ENCODE measurements at regions not wholly inside any gene's neighbourhood (a gene's known extent, or its start where the extent isn't known, plus 50 kb on each side); places are given as distances from the start of the nearest gene placed in this dataset.
"Not testable (repeated sequence)": the region's sequence is repeated elsewhere in the genome, so short reads cannot be mapped to it uniquely, and the experiment has no call there.

DNA sequence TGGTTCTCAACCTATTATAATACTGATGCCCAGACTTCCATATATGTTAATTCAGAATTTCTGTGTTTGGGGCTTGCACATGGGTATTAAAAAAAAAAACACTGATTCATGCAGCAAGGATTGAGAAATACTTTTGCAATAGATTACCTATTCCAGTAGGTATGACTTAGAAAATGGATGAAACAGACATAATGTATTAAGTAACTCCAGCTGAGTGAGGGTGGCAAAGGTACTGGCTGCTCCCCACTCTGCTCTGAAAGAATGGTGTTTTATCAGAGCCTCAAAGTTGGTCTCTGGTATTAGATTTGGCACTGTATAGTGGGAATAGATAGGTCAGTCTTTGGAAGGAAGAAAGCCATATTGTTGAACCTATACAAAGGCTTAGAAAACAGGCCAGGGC lies 234.3 kb upstream of the FOLH1 start:
- in situ Hi-C loops (cut with HindIII; ENCODE audit: low pct_unique_long_range_greater_than_20kb, low sequenced_read_pairs): no loop called here
- DNase-seq (ENCODE audit: low read depth in 1 of 2, low spot score in 1 of 2): no peak
- TF ChIP-seq JUND (IDR thresholded peaks at IDR 0.05; ENCODE audit: low read depth): no peak

DNA sequence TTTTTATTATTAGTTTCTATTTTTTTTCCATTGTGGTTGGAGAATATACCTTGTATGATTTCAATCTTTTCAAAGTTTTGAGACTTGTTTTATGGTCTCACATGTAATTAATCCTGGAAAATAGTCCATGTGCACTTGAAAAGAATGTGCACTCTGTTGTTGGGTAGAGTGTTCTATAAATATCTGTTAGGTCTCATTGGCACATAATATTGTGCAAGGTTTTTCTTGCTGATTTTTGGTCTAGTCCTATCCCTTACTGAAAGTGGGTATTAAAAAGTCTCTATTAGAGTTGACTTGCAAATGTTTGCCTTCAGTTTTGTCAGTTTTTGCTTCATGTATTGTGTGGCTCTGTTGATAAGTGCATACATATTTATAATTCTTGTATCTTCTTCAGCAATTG lies 231.5 kb upstream of the FOLH1 start:
- in situ Hi-C loops (cut with HindIII; ENCODE audit: low pct_unique_long_range_greater_than_20kb, low sequenced_read_pairs): not testable (repeated sequence)

DNA sequence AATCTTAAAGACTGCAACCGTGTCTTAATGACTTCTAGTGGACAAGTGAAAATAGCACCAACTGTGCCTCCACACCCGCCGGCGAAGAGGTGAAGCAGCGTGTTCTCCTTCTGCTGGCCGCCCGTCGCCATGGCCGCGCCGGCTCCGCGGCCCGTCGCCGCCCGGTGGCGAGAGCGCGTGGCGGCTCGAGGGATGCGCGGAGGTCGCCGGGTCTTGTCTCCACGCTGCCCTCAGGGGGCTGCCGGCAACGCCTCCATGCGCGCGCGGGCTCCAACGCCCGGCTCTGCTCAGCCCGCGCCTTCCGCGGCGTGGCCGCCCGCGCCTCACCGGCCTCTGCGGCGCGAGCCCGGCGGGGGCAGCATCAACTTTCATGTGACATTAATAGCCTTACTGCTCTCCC lies 225.9 kb upstream of the FOLH1 start:
- in situ Hi-C loops (cut with HindIII; ENCODE audit: low pct_unique_long_range_greater_than_20kb, low sequenced_read_pairs); DNase-seq (ENCODE audit: low read depth in 1 of 2, low spot score in 1 of 2): not testable (repeated sequence)

More for the DNA sequence above, 231.5 kb upstream of the FOLH1 start:
- DNase-seq (ENCODE audit: low read depth in 1 of 2, low spot score in 1 of 2): not testable (repeated sequence)

DNA sequence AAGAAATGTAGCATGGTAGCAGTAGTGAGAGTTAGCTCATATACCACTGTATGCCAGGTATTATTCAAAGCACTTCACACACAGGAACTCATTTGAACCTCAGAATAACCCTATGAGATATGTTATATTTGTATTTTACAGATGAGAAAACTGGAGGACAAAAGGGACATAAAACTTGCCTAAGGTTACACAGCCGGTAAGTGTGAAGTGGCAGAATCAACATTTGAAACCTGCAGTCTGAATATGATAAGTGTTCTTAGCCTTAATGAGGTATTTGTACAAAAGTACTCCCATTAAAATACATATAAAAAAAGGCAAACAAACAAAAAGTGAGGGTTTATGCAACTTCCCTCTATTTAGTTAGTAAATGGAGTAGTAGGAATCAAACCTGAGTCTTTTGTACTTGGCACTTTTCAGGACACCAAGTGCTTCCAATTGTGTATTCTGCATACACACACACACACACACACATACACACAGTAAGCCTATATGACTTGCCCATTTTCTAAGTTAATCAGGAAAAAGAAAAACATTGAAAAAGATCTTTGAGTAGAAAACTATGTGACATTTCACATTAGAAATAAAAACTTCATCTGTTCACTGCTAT lies 223.9 kb upstream of the FOLH1 start:
- in situ Hi-C loops (cut with HindIII; ENCODE audit: low pct_unique_long_range_greater_than_20kb, low sequenced_read_pairs): no loop called here
- DNase-seq (ENCODE audit: low read depth in 1 of 2, low spot score in 1 of 2): no peak
- no peak for TF ChIP-seq JUND (IDR thresholded peaks at IDR 0.05; ENCODE audit: low read depth)

DNA sequence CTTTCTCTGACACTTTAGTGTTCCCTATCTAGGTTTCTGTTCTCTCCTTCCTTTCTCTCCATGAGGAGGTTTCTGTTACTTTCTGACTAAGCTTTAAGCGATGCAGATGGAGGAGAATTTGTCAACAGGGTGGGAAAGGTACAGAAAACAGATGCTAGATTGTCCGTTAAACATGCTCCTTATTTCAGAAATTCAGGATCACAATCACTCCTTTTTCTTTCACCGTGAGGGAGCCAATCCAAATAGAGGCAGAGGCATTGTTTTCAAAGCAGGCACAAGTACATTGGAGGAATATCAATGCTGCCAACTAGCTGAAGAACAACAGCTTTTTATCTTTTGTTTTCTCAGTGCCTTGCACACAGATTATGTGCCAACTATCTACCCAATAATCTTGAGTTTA lies 215.7 kb upstream of the FOLH1 start:
- TF ChIP-seq JUND (IDR thresholded peaks at IDR 0.05; ENCODE audit: low read depth): no peak
- no peak for DNase-seq (ENCODE audit: low read depth in 1 of 2, low spot score in 1 of 2)
- in situ Hi-C loops (cut with HindIII; ENCODE audit: low pct_unique_long_range_greater_than_20kb, low sequenced_read_pairs): no loop called here

DNA sequence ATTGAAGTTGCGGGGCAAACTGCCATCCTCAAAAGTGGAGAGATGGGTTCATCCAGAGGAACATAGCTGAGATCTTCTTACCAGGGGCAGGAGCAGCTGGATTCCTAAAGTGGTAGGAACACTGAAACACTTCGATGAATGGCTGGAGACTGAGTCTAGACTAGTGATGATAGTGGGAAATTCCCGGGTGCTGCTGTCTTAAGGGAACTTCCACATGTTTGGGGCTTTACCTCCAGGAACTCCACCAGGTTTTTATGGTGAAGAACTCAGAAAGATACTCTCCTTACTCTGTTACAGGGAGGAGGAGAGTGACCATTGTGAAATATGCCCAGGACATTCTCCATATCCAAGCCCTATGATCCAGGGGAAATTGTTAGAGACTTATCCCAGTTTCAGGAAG lies 210.5 kb upstream of the FOLH1 start:
- in situ Hi-C loops (cut with HindIII; ENCODE audit: low pct_unique_long_range_greater_than_20kb, low sequenced_read_pairs); DNase-seq (ENCODE audit: low read depth in 1 of 2, low spot score in 1 of 2): not testable (repeated sequence)

DNA sequence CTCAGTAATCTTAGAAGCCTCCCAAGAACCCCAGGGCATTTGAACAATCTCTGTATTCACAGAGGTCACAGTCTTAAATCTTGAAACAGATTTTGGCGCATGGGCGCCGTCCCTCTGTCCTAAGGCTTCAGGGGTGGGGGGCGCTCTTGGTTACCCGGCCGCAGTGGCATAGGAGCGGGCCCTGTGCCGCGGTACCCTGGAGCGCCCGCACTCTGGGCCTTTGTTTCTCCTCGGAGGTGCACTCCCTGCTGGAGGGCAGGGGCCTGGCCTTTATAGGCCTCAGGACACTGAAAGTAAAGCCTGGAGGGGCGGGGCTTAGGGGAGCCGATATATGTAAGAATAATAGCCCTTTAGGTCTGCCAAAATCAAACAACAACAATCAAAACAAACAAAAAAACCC lies 197.3 kb upstream of the FOLH1 start:
- in situ Hi-C loops (cut with HindIII; ENCODE audit: low pct_unique_long_range_greater_than_20kb, low sequenced_read_pairs): no loop called here
- no peak for DNase-seq (ENCODE audit: low read depth in 1 of 2, low spot score in 1 of 2)
- no peak for TF ChIP-seq JUND (IDR thresholded peaks at IDR 0.05; ENCODE audit: low read depth)

DNA sequence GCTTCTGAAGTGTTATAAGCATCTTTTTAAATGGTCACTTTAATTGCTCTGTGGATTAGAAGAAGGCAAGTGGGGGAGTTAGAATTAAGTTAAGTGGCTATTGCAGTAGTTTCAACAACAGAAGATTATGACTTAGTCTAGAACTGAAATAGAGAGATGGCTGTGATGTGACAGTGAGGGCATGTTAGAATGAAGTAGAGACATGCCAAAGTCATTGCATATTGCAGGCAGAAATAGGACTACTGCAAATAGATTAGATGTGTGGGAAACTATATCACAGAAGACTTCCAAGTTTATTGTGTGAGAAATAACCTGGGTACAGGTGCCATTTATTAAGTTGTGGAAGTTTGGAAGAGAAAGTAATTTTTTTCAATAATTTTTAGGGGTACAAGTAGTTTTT lies 187.4 kb upstream of the FOLH1 start:
- in situ Hi-C loops (cut with HindIII; ENCODE audit: low pct_unique_long_range_greater_than_20kb, low sequenced_read_pairs); DNase-seq (ENCODE audit: low read depth in 1 of 2, low spot score in 1 of 2): not testable (repeated sequence)

DNA sequence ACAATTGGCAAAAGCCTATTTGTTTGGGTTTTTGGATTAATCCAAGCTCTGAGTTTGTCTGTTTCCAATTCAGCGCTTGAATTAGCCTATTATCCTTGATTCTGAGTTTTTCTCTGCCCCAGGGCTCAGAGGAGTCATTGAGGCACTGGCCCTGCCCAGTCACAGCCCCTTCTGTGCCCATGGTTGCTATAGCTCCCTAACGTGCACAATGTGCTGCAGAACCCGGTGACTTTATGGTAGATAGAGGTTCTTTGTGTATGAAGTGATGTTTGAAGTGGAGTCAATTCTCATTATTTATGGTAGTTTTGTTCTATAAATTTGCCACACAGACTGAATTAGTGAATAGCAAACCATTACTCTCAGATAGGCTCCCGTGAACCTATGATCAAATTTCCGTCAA lies 182.0 kb upstream of the FOLH1 start:
- in situ Hi-C loops (cut with HindIII; ENCODE audit: low pct_unique_long_range_greater_than_20kb, low sequenced_read_pairs); DNase-seq (ENCODE audit: low read depth in 1 of 2, low spot score in 1 of 2): not testable (repeated sequence)

DNA sequence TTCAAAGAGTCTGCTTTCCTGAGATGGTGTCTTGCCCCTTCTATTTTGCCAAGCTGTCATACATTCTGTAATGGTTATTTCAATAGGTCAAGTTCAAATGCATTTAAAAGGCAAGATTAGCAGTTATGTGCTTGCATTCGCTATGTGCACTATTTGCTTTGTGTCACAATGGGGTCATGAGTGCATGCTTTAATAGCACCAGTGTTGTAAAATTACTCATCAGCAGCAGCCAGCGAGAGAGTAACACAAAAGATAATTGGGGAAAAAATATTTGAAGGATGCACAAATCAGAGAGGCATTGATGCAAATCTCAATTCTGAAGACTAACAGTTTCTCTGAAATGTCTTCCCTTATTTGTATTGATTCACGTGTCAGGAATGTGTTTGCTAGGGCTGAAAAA lies 180.7 kb upstream of the FOLH1 start:
- DNase-seq (ENCODE audit: low read depth in 1 of 2, low spot score in 1 of 2); in situ Hi-C loops (cut with HindIII; ENCODE audit: low pct_unique_long_range_greater_than_20kb, low sequenced_read_pairs): not testable (repeated sequence)

DNA sequence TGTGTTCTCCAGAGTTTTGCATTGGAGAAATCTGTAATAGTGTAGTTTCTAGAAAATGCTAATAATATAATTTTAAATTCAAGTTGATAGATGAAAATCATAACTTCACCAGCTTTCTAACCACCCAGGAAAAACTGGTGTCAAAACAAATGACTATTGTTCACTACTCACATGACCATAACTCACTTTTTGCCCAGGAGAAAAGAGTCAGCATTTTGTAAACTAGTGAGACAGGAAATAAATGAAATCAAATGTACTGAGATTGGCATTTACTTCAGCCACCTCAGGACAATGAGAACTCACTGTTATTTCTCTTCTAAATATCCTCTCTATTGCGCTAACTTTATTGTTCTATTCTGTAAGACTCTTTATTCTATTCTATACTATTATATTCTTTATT lies 176.0 kb upstream of the FOLH1 start:
- DNase-seq (ENCODE audit: low read depth in 1 of 2, low spot score in 1 of 2); in situ Hi-C loops (cut with HindIII; ENCODE audit: low pct_unique_long_range_greater_than_20kb, low sequenced_read_pairs): not testable (repeated sequence)

DNA sequence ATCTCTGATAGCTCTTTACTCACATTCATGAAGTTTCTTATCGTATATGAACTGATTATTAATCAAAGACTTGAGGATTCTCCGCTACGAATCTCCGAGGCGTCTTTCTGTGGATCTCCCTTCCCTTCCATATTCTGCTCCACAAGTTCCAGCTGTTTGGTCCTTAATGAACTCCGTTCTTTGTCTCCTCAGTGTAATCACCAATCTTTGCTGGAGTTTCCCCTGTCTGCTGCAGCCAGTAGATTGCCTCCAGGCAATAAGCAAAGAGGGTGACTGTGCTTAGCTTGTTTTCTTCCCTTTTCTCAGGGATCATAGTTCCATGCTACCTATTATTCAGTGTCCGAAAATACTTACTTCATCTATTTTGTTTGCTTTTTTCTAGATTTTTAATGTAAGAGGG lies 169.6 kb upstream of the FOLH1 start:
- TF ChIP-seq JUND (IDR thresholded peaks at IDR 0.05; ENCODE audit: low read depth): no peak
- no peak for DNase-seq (ENCODE audit: low read depth in 1 of 2, low spot score in 1 of 2)
- in situ Hi-C loops (cut with HindIII; ENCODE audit: low pct_unique_long_range_greater_than_20kb, low sequenced_read_pairs): no loop called here

DNA sequence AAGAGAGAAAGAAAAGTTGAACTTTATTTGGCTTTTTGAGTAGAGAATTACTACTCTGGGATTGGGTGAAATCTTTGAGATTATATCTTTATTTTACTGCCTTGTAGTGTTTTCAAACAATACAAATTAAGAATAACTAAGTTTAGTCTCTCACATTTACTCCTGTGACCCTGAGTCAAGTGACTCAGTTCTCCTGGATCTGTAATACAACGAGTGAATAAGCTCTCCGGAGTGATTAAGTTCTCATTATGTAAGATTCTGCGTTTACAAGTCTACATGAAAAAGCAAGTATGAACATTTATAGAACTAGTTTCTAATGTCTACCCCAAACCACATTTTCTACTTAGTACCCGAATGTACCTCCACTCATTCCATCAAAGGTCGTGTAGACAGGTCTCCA lies 165.5 kb upstream of the FOLH1 start:
- in situ Hi-C loops (cut with HindIII; ENCODE audit: low pct_unique_long_range_greater_than_20kb, low sequenced_read_pairs): not testable (repeated sequence)

DNA sequence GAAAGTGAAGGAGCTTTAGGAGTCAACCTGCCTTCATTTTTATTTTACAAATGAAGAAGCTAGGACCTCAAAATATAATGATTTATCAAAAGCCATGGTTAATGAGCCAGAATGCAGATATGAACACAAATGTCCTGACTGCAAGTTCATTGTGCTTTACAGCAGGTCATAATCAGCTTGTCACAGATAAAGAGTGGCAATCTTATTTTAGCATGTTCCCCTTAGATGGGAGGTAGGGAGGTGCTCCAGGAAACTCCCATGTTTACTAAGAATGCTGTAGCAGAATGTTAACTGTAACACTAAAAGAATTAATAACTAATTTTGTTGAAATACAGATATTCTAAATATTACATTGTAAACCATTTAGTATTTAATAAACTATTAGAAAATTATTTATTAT lies 165.0 kb upstream of the FOLH1 start:
- in situ Hi-C loops (cut with HindIII; ENCODE audit: low pct_unique_long_range_greater_than_20kb, low sequenced_read_pairs); DNase-seq (ENCODE audit: low read depth in 1 of 2, low spot score in 1 of 2): not testable (repeated sequence)

More for the DNA sequence above, 165.5 kb upstream of the FOLH1 start:
- DNase-seq (ENCODE audit: low read depth in 1 of 2, low spot score in 1 of 2): not testable (repeated sequence)

DNA sequence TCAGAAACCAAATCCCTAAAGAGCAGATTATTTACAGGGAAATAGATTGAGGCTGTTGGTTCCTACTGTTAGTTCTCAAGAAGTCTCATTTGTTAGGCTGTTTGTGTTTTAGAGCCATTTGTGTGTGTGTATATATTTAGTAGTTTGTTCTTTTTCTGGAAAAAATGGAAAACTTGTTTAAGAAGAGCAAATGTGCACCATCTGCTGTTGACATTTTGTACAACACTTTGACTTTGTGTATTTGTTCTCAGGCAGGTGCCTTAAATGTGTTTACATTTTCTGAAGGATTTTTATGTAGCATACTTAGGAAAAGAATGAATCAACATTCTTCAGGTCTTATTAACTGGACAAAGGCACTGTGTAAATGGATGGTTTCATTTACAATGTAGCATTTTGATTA lies 163.7 kb upstream of the FOLH1 start:
- peak in 1 of 2 experiments; percentile 48 for DNase-seq (ENCODE audit: low read depth in 1 of 2, low spot score in 1 of 2)
- in situ Hi-C loops (cut with HindIII; ENCODE audit: low pct_unique_long_range_greater_than_20kb, low sequenced_read_pairs): not testable (repeated sequence)

DNA sequence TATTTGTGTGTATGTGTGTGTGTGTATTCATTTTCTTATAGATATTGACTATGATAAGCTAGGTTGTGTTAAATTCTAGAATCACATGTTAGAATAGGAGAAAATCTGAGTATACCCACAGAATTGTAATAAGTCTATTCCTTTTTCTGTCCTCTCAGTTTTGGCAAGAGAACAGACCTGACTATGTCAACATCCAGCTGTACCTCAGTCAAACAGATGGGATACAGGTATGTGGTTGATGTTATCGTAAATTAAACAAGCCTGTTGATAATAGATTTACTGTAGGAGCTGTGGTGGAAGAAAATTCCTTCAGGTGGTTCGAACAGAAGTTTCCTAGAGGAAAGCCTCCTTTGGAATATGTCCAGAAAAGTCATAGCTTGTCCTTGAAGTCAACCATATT lies 160.2 kb upstream of the FOLH1 start:
- peak in 1 of 2 experiments; percentile 39 for DNase-seq (ENCODE audit: low read depth in 1 of 2, low spot score in 1 of 2)
- in situ Hi-C loops (cut with HindIII; ENCODE audit: low pct_unique_long_range_greater_than_20kb, low sequenced_read_pairs): not testable (repeated sequence)

DNA sequence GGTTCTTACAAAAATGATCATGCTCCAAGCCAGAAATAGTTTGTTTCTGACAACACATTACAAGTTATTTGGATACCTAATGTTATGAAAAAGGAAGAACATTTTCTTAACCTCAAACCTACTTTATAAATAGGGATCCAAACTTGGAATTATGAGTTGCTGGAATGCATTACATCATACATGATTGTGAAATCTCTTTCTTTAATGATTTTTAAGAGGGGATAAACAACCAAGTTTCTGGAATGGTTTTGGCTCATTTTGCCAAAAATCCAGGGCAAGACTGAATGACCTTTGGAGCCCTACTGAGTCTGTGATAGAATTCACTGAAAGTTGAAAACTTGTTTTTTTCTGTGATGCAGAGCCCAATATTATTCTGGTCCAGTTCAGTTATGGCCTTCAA lies 157.0 kb upstream of the FOLH1 start:
- DNase-seq (ENCODE audit: low read depth in 1 of 2, low spot score in 1 of 2); in situ Hi-C loops (cut with HindIII; ENCODE audit: low pct_unique_long_range_greater_than_20kb, low sequenced_read_pairs): not testable (repeated sequence)

DNA sequence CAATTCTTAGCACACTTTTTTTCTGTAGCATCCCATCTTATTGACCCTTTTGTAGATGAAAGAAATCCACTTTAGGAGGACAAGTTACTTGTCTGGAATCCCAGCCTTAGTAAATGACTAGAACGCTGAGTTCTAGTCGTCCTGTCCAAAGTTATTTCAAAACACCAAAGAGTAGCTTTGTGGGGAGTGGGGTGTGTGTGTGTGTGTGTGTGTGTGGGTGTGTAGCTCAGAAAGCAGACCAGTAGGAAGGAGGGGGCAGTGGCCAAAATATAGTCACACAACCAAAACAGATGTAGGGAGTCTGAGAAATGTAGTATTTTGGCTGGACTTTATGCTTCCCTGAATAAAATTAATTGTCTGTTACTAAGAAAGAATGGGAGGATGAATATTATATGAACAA lies 154.6 kb upstream of the FOLH1 start:
- in situ Hi-C loops (cut with HindIII; ENCODE audit: low pct_unique_long_range_greater_than_20kb, low sequenced_read_pairs); DNase-seq (ENCODE audit: low read depth in 1 of 2, low spot score in 1 of 2): not testable (repeated sequence)

DNA sequence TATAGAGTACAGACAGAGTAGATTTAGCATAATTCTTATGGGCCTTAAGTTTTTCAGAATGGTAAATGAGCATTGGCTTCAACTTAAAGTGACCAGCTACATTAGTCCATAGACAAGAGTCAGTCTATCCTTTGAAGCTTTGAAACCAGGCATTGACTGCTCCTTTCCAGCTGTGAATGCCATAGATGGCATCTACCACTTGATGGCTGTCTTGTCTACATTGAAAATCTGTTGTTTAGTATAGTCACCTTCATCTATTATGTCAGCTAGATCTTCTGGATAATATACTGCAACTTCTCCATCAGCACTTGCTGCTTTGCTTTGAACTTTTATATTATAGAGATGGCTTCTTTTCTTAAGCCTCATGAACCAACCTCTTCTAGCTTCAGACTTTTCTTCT lies 146.1 kb upstream of the FOLH1 start:
- DNase-seq (ENCODE audit: low read depth in 1 of 2, low spot score in 1 of 2); in situ Hi-C loops (cut with HindIII; ENCODE audit: low pct_unique_long_range_greater_than_20kb, low sequenced_read_pairs): not testable (repeated sequence)

Data from T47D (cell line).